ENCODE measurements at regions not wholly inside any gene's neighbourhood (a gene's known extent, or its start where the extent isn't known, plus 50 kb on each side); places are given as distances from the start of the nearest gene placed in this dataset.
"Not testable (repeated sequence)": the region's sequence is repeated elsewhere in the genome, so short reads cannot be mapped to it uniquely, and the experiment has no call there.

GRCh38 chr1:25011275-25011674 is 81.2 kb upstream of the RUNX3 start:
- intact Hi-C loops (cut with micrococcal nuclease; ENCODE audit: unreplicated experiment) = no loop called here
- H3K4me3 ChIP-seq (ENCODE audit: low read depth, low read length, poor library complexity, severe bottlenecking) = no peak overlapping the region
- CTCF ChIA-PET (ENCODE audit: unreplicated experiment) = no interaction called here
- BruUV-seq (replicated peaks) = no TSS peak
- H3K79me2 ChIP-seq (ENCODE audit: insufficient read depth, low read depth, low read length) = no peaks in the 10 kb centered on the region
- H4K20me1 ChIP-seq (ENCODE audit: insufficient read depth, low read length) = no peaks in the 10 kb centered on the region
- H3K4me2 ChIP-seq (ENCODE audit: low read length) = no peak overlapping the region
- TF ChIP-seq EZH2phosphoT487 (IDR thresholded peaks at IDR 0.05; ENCODE audit: borderline replicate concordance, low read depth, low read length) (no peak), CTCF (conservative IDR thresholded peaks at IDR 0.05; ENCODE audit: low read length) (no peak)
- no peaks in the 10 kb centered on the region for H3K4me1 ChIP-seq (ENCODE audit: insufficient read depth, low read length, poor library complexity, severe bottlenecking)
- no peak overlapping the region for H3K27ac ChIP-seq (ENCODE audit: low read depth, low read length, poor library complexity, severe bottlenecking)
- H3K36me3 ChIP-seq (ENCODE audit: insufficient read depth, low read length) = no peaks in the 10 kb centered on the region
- H3K9me2 ChIP-seq (ENCODE audit: insufficient read depth, low read length) = no peaks in the 10 kb centered on the region
- POLR2A ChIA-PET = interaction anchor here (1.0 kb wide), 1 partner anchor 12 kb away, joined by 3 read pairs; no protein-coding TSS in a partner anchor
- H3K9me3 ChIP-seq (ENCODE audit: low read length) = no peaks in the 10 kb centered on the region
- H2AFZ ChIP-seq (ENCODE audit: low read length) = no peak overlapping the region
- no peak for DNase-seq (ENCODE audit: low spot score)

GRCh38 chr1:25009671-25010262 is 79.7 kb upstream of the RUNX3 start:
- H3K27ac ChIP-seq (ENCODE audit: low read depth, low read length, poor library complexity, severe bottlenecking) = no peak overlapping the region
- no peak overlapping the region for H3K4me2 ChIP-seq (ENCODE audit: low read length)
- no TSS peak for BruUV-seq (replicated peaks)
- intact Hi-C loops (cut with micrococcal nuclease; ENCODE audit: unreplicated experiment) = no loop called here
- H3K79me2 ChIP-seq (ENCODE audit: insufficient read depth, low read depth, low read length) = no peaks in the 10 kb centered on the region
- H3K4me1 ChIP-seq (ENCODE audit: insufficient read depth, low read length, poor library complexity, severe bottlenecking) = no peaks in the 10 kb centered on the region
- TF ChIP-seq EZH2phosphoT487 (IDR thresholded peaks at IDR 0.05; ENCODE audit: borderline replicate concordance, low read depth, low read length) (no peak), CTCF (conservative IDR thresholded peaks at IDR 0.05; ENCODE audit: low read length) (no peak)
- H2AFZ ChIP-seq (ENCODE audit: low read length) = no peak overlapping the region
- no peaks in the 10 kb centered on the region for H3K9me2 ChIP-seq (ENCODE audit: insufficient read depth, low read length)
- no peaks in the 10 kb centered on the region for H4K20me1 ChIP-seq (ENCODE audit: insufficient read depth, low read length)
- ChIA-PET POLR2A (no interaction called here), CTCF (ENCODE audit: unreplicated experiment) (no interaction called here)
- no peak for DNase-seq (ENCODE audit: low spot score)
- H3K36me3 ChIP-seq (ENCODE audit: insufficient read depth, low read length) = no peaks in the 10 kb centered on the region
- H3K9me3 ChIP-seq (ENCODE audit: low read length) = no peaks in the 10 kb centered on the region
- no peak overlapping the region for H3K4me3 ChIP-seq (ENCODE audit: low read depth, low read length, poor library complexity, severe bottlenecking)

GRCh38 chr1:25008192-25008485 is 78.1 kb upstream of the RUNX3 start:
- Histone ChIP-seq H3K79me2 (ENCODE audit: insufficient read depth, low read depth, low read length) (no peaks in the 10 kb centered on the region), H3K36me3 (ENCODE audit: insufficient read depth, low read length) (no peaks in the 10 kb centered on the region), H3K4me3 (ENCODE audit: low read depth, low read length, poor library complexity, severe bottlenecking) (no peak overlapping the region), H3K9me3 (ENCODE audit: low read length) (no peaks in the 10 kb centered on the region), H3K4me1 (ENCODE audit: insufficient read depth, low read length, poor library complexity, severe bottlenecking) (no peaks in the 10 kb centered on the region), H3K9me2 (ENCODE audit: insufficient read depth, low read length) (no peaks in the 10 kb centered on the region), H4K20me1 (ENCODE audit: insufficient read depth, low read length) (no peaks in the 10 kb centered on the region), H3K27ac (ENCODE audit: low read depth, low read length, poor library complexity, severe bottlenecking) (no peak overlapping the region), H2AFZ (ENCODE audit: low read length) (no peak overlapping the region), H3K4me2 (ENCODE audit: low read length) (no peak overlapping the region)
- POLR2A ChIA-PET = no interaction called here
- CTCF ChIA-PET (ENCODE audit: unreplicated experiment) = no interaction called here
- no peak for DNase-seq (ENCODE audit: low spot score)
- intact Hi-C loops (cut with micrococcal nuclease; ENCODE audit: unreplicated experiment) = no loop called here
- BruUV-seq (replicated peaks) = no TSS peak
- TF ChIP-seq CTCF (conservative IDR thresholded peaks at IDR 0.05; ENCODE audit: low read length) (no peak), EZH2phosphoT487 (IDR thresholded peaks at IDR 0.05; ENCODE audit: borderline replicate concordance, low read depth, low read length) (no peak)

- intact Hi-C loops (cut with micrococcal nuclease; ENCODE audit: unreplicated experiment); H3K9me2 ChIP-seq (ENCODE audit: insufficient read depth, low read length); H3K27ac ChIP-seq (ENCODE audit: low read depth, low read length, poor library complexity, severe bottlenecking); POLR2A ChIA-PET; H3K4me1 ChIP-seq (ENCODE audit: insufficient read depth, low read length, poor library complexity, severe bottlenecking); DNase-seq (ENCODE audit: low spot score); H3K4me3 ChIP-seq (ENCODE audit: low read depth, low read length, poor library complexity, severe bottlenecking); H3K4me2 ChIP-seq (ENCODE audit: low read length); H2AFZ ChIP-seq (ENCODE audit: low read length); H3K36me3 ChIP-seq (ENCODE audit: insufficient read depth, low read length); CTCF ChIA-PET (ENCODE audit: unreplicated experiment); H4K20me1 ChIP-seq (ENCODE audit: insufficient read depth, low read length); H3K9me3 ChIP-seq (ENCODE audit: low read length); H3K79me2 ChIP-seq (ENCODE audit: insufficient read depth, low read depth, low read length); BruUV-seq (replicated peaks): not testable (repeated sequence)
These were observed 77.5 kb upstream of the RUNX3 start for GRCh38 chr1:25007390-25008191.
